A549 (cell line): ENCODE measurements at regions not wholly inside any gene's neighbourhood (a gene's known extent, or its start where the extent isn't known, plus 50 kb on each side); places are given as distances from the start of the nearest gene placed in this dataset.

ENCODE experiments used
- ATAC-seq, 2 experiments: fragments of 200-7000 bp in 1 of 2; fragments of >200 bp in 1 of 2; cut with Nextera tagmentation in 1 of 2; cut with Tn5 transposase in 1 of 2; 3 replicates each; pipeline versions ENCODE4 v1.8.0 to v1.9.1; 2018 to 2020; ENCODE audit warnings: mild to moderate bottlenecking in 1 of 2, moderate library complexity in 1 of 2
- CTCF ChIA-PET: fragments of 300-600 bp; sonication (Branson Sonifier 250); formaldehyde crosslinking; extraction: SDS; loops from one replicate; lab custom pipeline; 2021; ENCODE audit warnings: antibody characterized with exemption, inconsistent platforms; lab: Yijun Ruan, JAX
- POLR2A ChIA-PET: fragments of 350-600 bp; formaldehyde crosslinking; extraction: SDS; loops from one replicate; lab custom pipeline; 2021; ENCODE audit warnings: antibody characterized with exemption, inconsistent platforms; lab: Yijun Ruan, JAX
- DNase-seq, 2 experiments: peaks; one replicate each; pipeline versions ENCODE4 v3.0.0 to v3.0.0-alpha.2; 2011 to 2016; ENCODE audit warnings: low read depth in 1 of 2, low spot score in 1 of 2
- FAIRE-seq: peaks from 2 replicates; lab custom pipeline; 2011; peaks lifted over from hg19 to GRCh38; lab: Jason Lieb, UNC
- H3K27ac ChIP-seq, 2 experiments: fragments of >200 bp; sonication (Bioruptor Twin); formaldehyde crosslinking; 3 replicates each; pipeline ENCODE4 v1.5.1; 2016 to 2017
- H3K4me1 ChIP-seq: fragments of >200 bp; sonication (Bioruptor Twin); formaldehyde crosslinking; 3 replicates; pipeline ENCODE4 v1.6.1; 2016
- H3K4me2 ChIP-seq: fragments of >200 bp; sonication (Bioruptor Twin); formaldehyde crosslinking; 3 replicates; pipeline ENCODE4 v1.6.1; 2016
- H3K4me3 ChIP-seq: fragments of >200 bp; sonication (Bioruptor Twin); formaldehyde crosslinking; 3 replicates; pipeline ENCODE4 v1.5.1; 2016
- H3K9me3 ChIP-seq: fragments of >200 bp; sonication (Bioruptor Twin); formaldehyde crosslinking; 3 replicates; pipeline ENCODE4 v1.6.1; 2016
- CEBPB ChIP-seq, 2 experiments: fragments of >200 bp in 1 of 2; sonication (Bioruptor Twin) in 1 of 2; formaldehyde crosslinking in 1 of 2; IDR thresholded peaks; 2 replicates each; pipeline ENCODE4 v1.6.1; 2012 to 2016
- CHD4 ChIP-seq: fragments of 200-600 bp; sonication (generic); IDR thresholded peaks from 2 replicates; pipeline ENCODE4 v1.6.1; 2016; ENCODE audit warnings: antibody characterized with exemption, mild to moderate bottlenecking, borderline replicate concordance
- CTCF ChIP-seq: fragments of >200 bp; sonication (Bioruptor Twin); formaldehyde crosslinking; IDR thresholded peaks from 3 replicates; pipeline ENCODE4 v1.5.1; 2016
- E2F6 ChIP-seq: IDR thresholded peaks from 2 replicates; pipeline ENCODE4 v1.6.1; 2012; ENCODE audit warnings: low read depth, borderline replicate concordance
- EHF ChIP-seq: fragments of 250-450 bp; sonication (Bioruptor Pico); IDR thresholded peaks from 2 replicates; pipeline ENCODE4 v1.5.0; 2020; ENCODE audit warnings: mild to moderate bottlenecking
- FOSL2 ChIP-seq, 2 experiments: fragments of 450-650 bp in 1 of 2; fragments of >200 bp in 1 of 2; sonication (Bioruptor Twin) in 1 of 2; formaldehyde crosslinking; IDR thresholded peaks; 2 replicates each; pipeline versions ENCODE4 v1.5.0 to v1.6.1; 2016 to 2020; ENCODE audit warnings: mild to moderate bottlenecking in 1 of 2, moderate library complexity in 1 of 2
- HOXB5 ChIP-seq: fragments of 250-450 bp; sonication (Bioruptor Pico); IDR thresholded peaks from 2 replicates; pipeline ENCODE4 v1.5.0; 2020; ENCODE audit warnings: mild to moderate bottlenecking, moderate library complexity
- KDM1A ChIP-seq: fragments of 200-600 bp; sonication (generic); IDR thresholded peaks from 2 replicates; pipeline ENCODE4 v1.6.1; 2016; ENCODE audit warnings: low read depth, mild to moderate bottlenecking
- MAZ ChIP-seq: fragments of 150-350 bp; IDR thresholded peaks from 2 replicates; pipeline ENCODE4 v1.6.1; 2014; ENCODE audit warnings: antibody characterized with exemption, low read depth, low read length, borderline replicate concordance
- NPAS2 ChIP-seq: fragments of 250-450 bp; sonication (Bioruptor Pico); IDR thresholded peaks from 2 replicates; pipeline ENCODE4 v1.8.0; 2022; ENCODE audit warnings: mild to moderate bottlenecking, moderate library complexity, borderline replicate concordance
- NR3C1 ChIP-seq: fragments of >200 bp; sonication (Bioruptor Twin); formaldehyde crosslinking; IDR thresholded peaks from 3 replicates; pipeline ENCODE4 v1.6.1; 2017
- PBX3 ChIP-seq: IDR thresholded peaks from 2 replicates; pipeline ENCODE4 v1.6.1; 2012
- PHF8 ChIP-seq: fragments of 200-600 bp; sonication (generic); IDR thresholded peaks from 2 replicates; pipeline ENCODE4 v1.6.1; 2016; ENCODE audit warnings: low read depth, mild to moderate bottlenecking, antibody characterized with exemption, moderate library complexity, borderline replicate concordance
- POLR2A ChIP-seq: IDR thresholded peaks from 2 replicates; pipeline ENCODE4 v1.6.1; 2012; ENCODE audit warnings: mild to moderate bottlenecking, low read length
- POLR2AphosphoS2 ChIP-seq: conservative IDR thresholded peaks from 2 replicates; pipeline ENCODE4 v1.6.1; 2012; ENCODE audit warnings: low read length, improper control_type of control experiment, inconsistent platforms
- RAD21 ChIP-seq, 2 experiments: fragments of >200 bp in 1 of 2; sonication (Bioruptor Twin) in 1 of 2; formaldehyde crosslinking in 1 of 2; IDR thresholded peaks in 1 of 2; conservative IDR thresholded peaks in 1 of 2; 2 replicates in 1 of 2; 3 replicates in 1 of 2; pipeline ENCODE4 v1.6.1; 2012 to 2018; ENCODE audit warnings: inconsistent platforms in 1 of 2
- REST ChIP-seq: fragments of 200-600 bp; sonication (generic); IDR thresholded peaks from 2 replicates; pipeline ENCODE4 v1.6.1; 2016; ENCODE audit warnings: antibody characterized with exemption, mild to moderate bottlenecking, moderate library complexity
- SMC3 ChIP-seq: fragments of >200 bp; sonication (Bioruptor Twin); formaldehyde crosslinking; IDR thresholded peaks from 3 replicates; pipeline ENCODE4 v1.6.1; 2018; ENCODE audit warnings: inconsistent platforms
- TFCP2L1 ChIP-seq: fragments of 250-450 bp; sonication (Bioruptor Pico); IDR thresholded peaks from 2 replicates; pipeline ENCODE4 v1.5.0; 2021; ENCODE audit warnings: mild to moderate bottlenecking
- USF2 ChIP-seq: fragments of 450-650 bp; IDR thresholded peaks from 2 replicates; pipeline ENCODE4 v1.6.1; 2014; ENCODE audit warnings: antibody characterized with exemption
- ZFP36 ChIP-seq: fragments of 450-650 bp; IDR thresholded peaks from 2 replicates; pipeline ENCODE4 v1.6.1; 2014; ENCODE audit warnings: borderline replicate concordance; ENCODE audit not compliant: partially characterized antibody
- ZNF302 ChIP-seq: fragments of 250-450 bp; sonication (Bioruptor Pico); IDR thresholded peaks from 2 replicates; pipeline ENCODE4 v1.9.0; 2021; ENCODE audit warnings: inconsistent platforms, mild to moderate bottlenecking, moderate library complexity
- ZSCAN20 ChIP-seq: fragments of 250-450 bp; sonication (Bioruptor Pico); IDR thresholded peaks from 2 replicates; pipeline ENCODE4 v1.8.0; 2022; ENCODE audit warnings: mild to moderate bottlenecking, moderate library complexity
- WGBS: methylation state at CpG from one replicate; pipeline ENCODE4 v1.1.6; 2017; ENCODE audit errors: missing lambda C conversion rate; 5-methylcytosine and 5-hydroxymethylcytosine counted together

- TF ChIP-seq NPAS2 (CRISPR knock-in tag): no peak
- no peak for TF ChIP-seq POLR2A
- Histone ChIP-seq H3K4me3 (no peak overlapping the region), H3K4me1 (no peaks in the 10 kb centered on the region), H3K9me3 (no peaks in the 10 kb centered on the region), H3K4me2 (no peak overlapping the region), H3K27ac (no peak overlapping the region)
- no peak for ATAC-seq
- POLR2A ChIA-PET: no interaction called here
- WGBS: 12% methylated on average over 1 of the region's 1 CpG
- no peak for DNase-seq
- CTCF ChIA-PET: interaction anchor here (1.1 to 4.1 kb wide), 3 partner anchors 10 to 495 kb away, joined by 3 to 16 read pairs (median 4); no protein-coding TSS in a partner anchor
- FAIRE-seq: no peak
Observed at GRCh38 chr6:90436403-90436802, 139.8 kb upstream of the BACH2 start.

- CTCF ChIA-PET: interaction anchor here (0.6 to 4.1 kb wide), 6 partner anchors 9 to 1273 kb away, joined by 3 to 16 read pairs (median 4); no protein-coding TSS in a partner anchor
- Histone ChIP-seq H3K4me1 (no peaks in the 10 kb centered on the region), H3K27ac (no peak overlapping the region), H3K4me3 (no peak overlapping the region), H3K9me3 (no peaks in the 10 kb centered on the region; the same call in 2 of the 3 replicates), H3K4me2 (no peak overlapping the region)
- no peak for DNase-seq
- FAIRE-seq: no peak
- POLR2A ChIA-PET: no interaction called here
- 26% methylated on average over 3 of the region's 3 CpGs for WGBS
- no peak for ATAC-seq
- TF ChIP-seq E2F6: no peak
- no peak for TF ChIP-seq HOXB5 (CRISPR knock-in tag)
- TF ChIP-seq RAD21 (conservative IDR thresholded peaks at IDR 0.05 in 1 of 2, IDR thresholded peaks at IDR 0.05 in 1 of 2): no peak
- TF ChIP-seq MAZ: no peak
- no peak for TF ChIP-seq ZSCAN20 (CRISPR knock-in tag)
Observed at GRCh38 chr6:90435207-90435899, 138.7 kb upstream of the BACH2 start.

- H3K9me3 ChIP-seq: peaks cover 6% of the 10 kb centered on the region; the same call in 1 of the 3 replicates
- POLR2A ChIA-PET: no interaction called here
- no peaks in the 10 kb centered on the region for H3K4me1 ChIP-seq
- H3K4me3 ChIP-seq: no peak overlapping the region
- FAIRE-seq (no peak), DNase-seq (peak in 1 of 2 experiments; percentile 3), ATAC-seq (peak in 1 of 2 experiments; percentile 57; a peak in 4 of 6 replicates)
- 50% methylated on average over 1 of the region's 1 CpG for whole genome bisulfite sequencing
- no peak overlapping the region for H3K27ac ChIP-seq
- CTCF ChIA-PET: interaction anchor here (4.1 kb wide), 1 partner anchor 493 kb away, joined by 16 read pairs; no protein-coding TSS in a partner anchor
- TF ChIP-seq FOSL2 (IDR thresholded peaks at IDR 0.05) (no peak), FOSL2 (CRISPR knock-in tag; IDR thresholded peaks at IDR 0.05) (no peak), ZFP36 (no peak), EHF (no peak), CEBPB (IDR thresholded peaks at IDR 0.05) (no peak), NR3C1 (no peak), CHD4 (no peak), REST (no peak), SMC3 (0 out of 3 replicates have a peak, but pooled peaks have one; percentile 22), E2F6 (no peak), RAD21 (conservative IDR thresholded peaks at IDR 0.05 in 1 of 2, IDR thresholded peaks at IDR 0.05 in 1 of 2) (peak; percentile 31 to 60; a peak in 3 of 5 replicates), PHF8 (no peak), POLR2AphosphoS2 (no peak), PBX3 (no peak), TFCP2L1 (no peak), CTCF (0 out of 3 replicates have a peak, but pooled peaks have one; percentile 10), USF2 (no peak), KDM1A (no peak), ZNF302 (CRISPR knock-in tag) (no peak)
- H3K4me2 ChIP-seq: no peak overlapping the region
Observed at GRCh38 chr6:90434094-90434493, 137.5 kb upstream of the BACH2 start.
